GM23338 (cell line): ENCODE measurements at regions not wholly inside any gene's neighbourhood (a gene's known extent, or its start where the extent isn't known, plus 50 kb on each side); places are given as distances from the start of the nearest gene placed in this dataset.

Experiments used
- CREB1 ChIP-seq: fragments of 250-450 bp; sonication (Bioruptor Pico); IDR thresholded peaks from 2 replicates; pipeline ENCODE4 v1.5.0; 2020; ENCODE audit warnings: low read depth, mild to moderate bottlenecking, moderate library complexity
- EZH2 ChIP-seq: fragments of 200-600 bp; sonication (generic); IDR thresholded peaks from one replicate; pipeline ENCODE4 v1.8.0; 2017; ENCODE audit warnings: antibody characterized with exemption, mild to moderate bottlenecking, low read depth; ENCODE audit not compliant: unreplicated experiment
- EZH2phosphoT487 ChIP-seq: fragments of 200-600 bp; sonication (generic); IDR thresholded peaks from one replicate; pipeline ENCODE4 v1.8.1; 2018; ENCODE audit warnings: antibody characterized with exemption; ENCODE audit not compliant: unreplicated experiment
- POLR2AphosphoS5 ChIP-seq: IDR thresholded peaks from 2 replicates; pipeline ENCODE4 v1.6.1; 2016; ENCODE audit warnings: antibody characterized with exemption, low read depth
- STAT1 ChIP-seq: IDR thresholded peaks from one replicate; pipeline ENCODE4 v1.6.1; 2016; ENCODE audit warnings: antibody characterized with exemption; ENCODE audit not compliant: unreplicated experiment
- TF ChIP-seq, protein P1 (sequence below), 2 experiments: fragments of 200-600 bp in 1 of 2; sonication (generic) in 1 of 2; conservative IDR thresholded peaks; 2 replicates each; pipeline versions ENCODE4 v1.5.1 to v1.6.1; 2016 to 2017; ENCODE audit warnings: antibody characterized with exemption in 2 of 2, low read depth in 2 of 2, mild to moderate bottlenecking in 2 of 2, moderate library complexity in 1 of 2
- TF ChIP-seq, protein P2 (sequence below): IDR thresholded peaks from one replicate; pipeline ENCODE4 v1.6.1; 2018; ENCODE audit warnings: antibody characterized with exemption; ENCODE audit not compliant: unreplicated experiment

DNA sequence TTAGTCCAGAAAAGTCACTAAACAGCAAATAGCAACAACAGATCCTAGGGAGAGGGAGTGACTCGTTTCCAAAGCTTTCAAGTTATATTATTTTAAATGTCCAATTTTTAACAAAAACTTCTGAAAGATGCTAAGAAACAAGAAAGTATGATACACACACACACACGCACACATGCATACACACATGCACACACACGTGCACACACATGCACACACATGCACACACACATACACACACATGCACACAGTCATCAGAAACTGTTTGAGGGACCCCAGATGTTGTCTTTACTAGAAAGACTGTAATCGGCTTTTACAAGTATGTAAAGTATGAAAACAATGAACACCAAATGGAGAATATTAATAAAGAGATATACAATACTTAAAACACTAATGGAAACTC lies 825.4 kb downstream of the UQCRFS1 start:
- TF ChIP-seq POLR2AphosphoS5 (no peak), EZH2 (no peak), STAT1 (no peak), CREB1 (CRISPR knock-in tag) (no peak), EZH2phosphoT487 (no peak)
- TF ChIP-seq, protein P1, sequence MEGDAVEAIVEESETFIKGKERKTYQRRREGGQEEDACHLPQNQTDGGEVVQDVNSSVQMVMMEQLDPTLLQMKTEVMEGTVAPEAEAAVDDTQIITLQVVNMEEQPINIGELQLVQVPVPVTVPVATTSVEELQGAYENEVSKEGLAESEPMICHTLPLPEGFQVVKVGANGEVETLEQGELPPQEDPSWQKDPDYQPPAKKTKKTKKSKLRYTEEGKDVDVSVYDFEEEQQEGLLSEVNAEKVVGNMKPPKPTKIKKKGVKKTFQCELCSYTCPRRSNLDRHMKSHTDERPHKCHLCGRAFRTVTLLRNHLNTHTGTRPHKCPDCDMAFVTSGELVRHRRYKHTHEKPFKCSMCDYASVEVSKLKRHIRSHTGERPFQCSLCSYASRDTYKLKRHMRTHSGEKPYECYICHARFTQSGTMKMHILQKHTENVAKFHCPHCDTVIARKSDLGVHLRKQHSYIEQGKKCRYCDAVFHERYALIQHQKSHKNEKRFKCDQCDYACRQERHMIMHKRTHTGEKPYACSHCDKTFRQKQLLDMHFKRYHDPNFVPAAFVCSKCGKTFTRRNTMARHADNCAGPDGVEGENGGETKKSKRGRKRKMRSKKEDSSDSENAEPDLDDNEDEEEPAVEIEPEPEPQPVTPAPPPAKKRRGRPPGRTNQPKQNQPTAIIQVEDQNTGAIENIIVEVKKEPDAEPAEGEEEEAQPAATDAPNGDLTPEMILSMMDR (conservative IDR thresholded peaks at IDR 0.05; ENCODE audit: low read depth in 2 of 2), result no peak
- TF ChIP-seq, protein P2, sequence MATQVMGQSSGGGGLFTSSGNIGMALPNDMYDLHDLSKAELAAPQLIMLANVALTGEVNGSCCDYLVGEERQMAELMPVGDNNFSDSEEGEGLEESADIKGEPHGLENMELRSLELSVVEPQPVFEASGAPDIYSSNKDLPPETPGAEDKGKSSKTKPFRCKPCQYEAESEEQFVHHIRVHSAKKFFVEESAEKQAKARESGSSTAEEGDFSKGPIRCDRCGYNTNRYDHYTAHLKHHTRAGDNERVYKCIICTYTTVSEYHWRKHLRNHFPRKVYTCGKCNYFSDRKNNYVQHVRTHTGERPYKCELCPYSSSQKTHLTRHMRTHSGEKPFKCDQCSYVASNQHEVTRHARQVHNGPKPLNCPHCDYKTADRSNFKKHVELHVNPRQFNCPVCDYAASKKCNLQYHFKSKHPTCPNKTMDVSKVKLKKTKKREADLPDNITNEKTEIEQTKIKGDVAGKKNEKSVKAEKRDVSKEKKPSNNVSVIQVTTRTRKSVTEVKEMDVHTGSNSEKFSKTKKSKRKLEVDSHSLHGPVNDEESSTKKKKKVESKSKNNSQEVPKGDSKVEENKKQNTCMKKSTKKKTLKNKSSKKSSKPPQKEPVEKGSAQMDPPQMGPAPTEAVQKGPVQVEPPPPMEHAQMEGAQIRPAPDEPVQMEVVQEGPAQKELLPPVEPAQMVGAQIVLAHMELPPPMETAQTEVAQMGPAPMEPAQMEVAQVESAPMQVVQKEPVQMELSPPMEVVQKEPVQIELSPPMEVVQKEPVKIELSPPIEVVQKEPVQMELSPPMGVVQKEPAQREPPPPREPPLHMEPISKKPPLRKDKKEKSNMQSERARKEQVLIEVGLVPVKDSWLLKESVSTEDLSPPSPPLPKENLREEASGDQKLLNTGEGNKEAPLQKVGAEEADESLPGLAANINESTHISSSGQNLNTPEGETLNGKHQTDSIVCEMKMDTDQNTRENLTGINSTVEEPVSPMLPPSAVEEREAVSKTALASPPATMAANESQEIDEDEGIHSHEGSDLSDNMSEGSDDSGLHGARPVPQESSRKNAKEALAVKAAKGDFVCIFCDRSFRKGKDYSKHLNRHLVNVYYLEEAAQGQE, result no peak
